Activated CD4-positive, alpha-beta T cell treated with anti-CD3 and anti-CD28 coated beads, Interleukin-2, amount 50 U/mL, for 24 hours (primary cell): ENCODE measurements at regions not wholly inside any gene's neighbourhood (a gene's known extent, or its start where the extent isn't known, plus 50 kb on each side); places are given as distances from the start of the nearest gene placed in this dataset.

Experiments
- DNase-seq, 2 donors: peaks; one replicate each; pipeline ENCODE4 v3.0.0-alpha.2; 2020; ENCODE audit warnings: low read depth in 1 of 2, low spot score in 1 of 2

- no peak for DNase-seq
These were observed 157.6 kb upstream of the PLXNA4 start for GRCh38 chr7:132733860-132734259.

- DNase-seq: no peak
These were observed 156.1 kb upstream of the PLXNA4 start for GRCh38 chr7:132732321-132732865.

GRCh38 chr7:132730105-132730504 is 153.8 kb upstream of the PLXNA4 start:
- no peak for DNase-seq

- no peak for DNase-seq
These were observed 147.3 kb upstream of the PLXNA4 start for GRCh38 chr7:132723506-132724081.

- no peak for DNase-seq
These were observed 144.6 kb upstream of the PLXNA4 start for GRCh38 chr7:132720835-132721234.

- no peak for DNase-seq
These were observed 137.6 kb upstream of the PLXNA4 start for GRCh38 chr7:132713893-132714292.

GRCh38 chr7:132709971-132710567 is 133.8 kb upstream of the PLXNA4 start:
- no peak for DNase-seq

- DNase-seq: no peak
These were observed 132.2 kb upstream of the PLXNA4 start for GRCh38 chr7:132708470-132708869.

- no peak for DNase-seq
These were observed 128.9 kb upstream of the PLXNA4 start for GRCh38 chr7:132705146-132705545.

GRCh38 chr7:132703742-132704141 is 127.5 kb upstream of the PLXNA4 start:
- DNase-seq: no peak

- DNase-seq: no peak
These were observed 120.7 kb upstream of the PLXNA4 start for GRCh38 chr7:132697003-132697402.

GRCh38 chr7:132696332-132696731 is 120.1 kb upstream of the PLXNA4 start:
- DNase-seq: no peak

- no peak for DNase-seq
These were observed 114.9 kb upstream of the PLXNA4 start for GRCh38 chr7:132691201-132691600.

- DNase-seq: no peak
These were observed 113.9 kb upstream of the PLXNA4 start for GRCh38 chr7:132690174-132690573.

- no peak for DNase-seq
These were observed 111.7 kb upstream of the PLXNA4 start for GRCh38 chr7:132687981-132688383.

GRCh38 chr7:132687016-132687415 is 110.7 kb upstream of the PLXNA4 start:
- DNase-seq: no peak

GRCh38 chr7:132685277-132685676 is 109.0 kb upstream of the PLXNA4 start:
- DNase-seq: no peak

- no peak for DNase-seq
These were observed 107.8 kb upstream of the PLXNA4 start for GRCh38 chr7:132683896-132684690.

- no peak for DNase-seq
These were observed 105.7 kb upstream of the PLXNA4 start for GRCh38 chr7:132681951-132682350.

- no peak for DNase-seq
These were observed 104.3 kb upstream of the PLXNA4 start for GRCh38 chr7:132680590-132680989.

- no peak for DNase-seq
These were observed 102.4 kb upstream of the PLXNA4 start for GRCh38 chr7:132678656-132679055.

- DNase-seq: no peak
These were observed 101.6 kb upstream of the PLXNA4 start for GRCh38 chr7:132677918-132678317.
